ENCODE measurements at regions not wholly inside any gene's neighbourhood (a gene's known extent, or its start where the extent isn't known, plus 50 kb on each side); places are given as distances from the start of the nearest gene placed in this dataset.

GRCh38 chr10:8511026-8511425 lies 456.5 kb downstream of the GATA3 start:
- Histone ChIP-seq H3K27ac (no peak overlapping the region), H3K27me3 (peaks cover 0 to 4% (median 0%) of the 10 kb centered on the region in 4 donors), H3K4me1 (no peaks in the 10 kb centered on the region), H3K9me3 (no peaks in the 10 kb centered on the region), H3K36me3 (no peaks in the 10 kb centered on the region), H3K4me3 (no peak overlapping the region)
- ATAC-seq = no peak
- intact Hi-C loops (cut with DNase I) = no loop called here
- WGBS, 2 donors = 34 to 36% methylated on average over 4 of the region's 4 CpGs
- no peak for FAIRE-seq
- TF ChIP-seq CTCF (IDR thresholded peaks at IDR 0.05) = no peak
- DNase-seq = no peak

GRCh38 chr10:8513155-8514147 lies 459.0 kb downstream of the GATA3 start:
- no peak for FAIRE-seq
- Histone ChIP-seq H3K4me3 (no peak overlapping the region), H3K4me1 (no peaks in the 10 kb centered on the region), H3K36me3 (no peaks in the 10 kb centered on the region), H3K27me3 (no peaks in the 10 kb centered on the region), H3K27ac (no peak overlapping the region), H3K9me3 (no peaks in the 10 kb centered on the region)
- no peak for ATAC-seq
- intact Hi-C loops (cut with DNase I) = no loop called here
- DNase-seq = peak in 1 of 6 donors; percentile 57
- no peak for TF ChIP-seq CTCF (IDR thresholded peaks at IDR 0.05)
- WGBS, 2 donors = 79 to 80% methylated on average over 41 of the region's 41 CpGs

GRCh38 chr10:8520382-8520781 lies 465.9 kb downstream of the GATA3 start:
- H3K27ac ChIP-seq = no peak overlapping the region
- ATAC-seq = no peak
- 58 to 62% methylated on average over 2 of the region's 2 CpGs for WGBS, 2 donors
- H3K27me3 ChIP-seq = no peaks in the 10 kb centered on the region
- H3K4me3 ChIP-seq = no peak overlapping the region
- no peaks in the 10 kb centered on the region for H3K4me1 ChIP-seq
- DNase-seq = no peak
- intact Hi-C loops (cut with DNase I) = no loop called here
- FAIRE-seq = no peak
- no peak for TF ChIP-seq CTCF (IDR thresholded peaks at IDR 0.05)
- no peaks in the 10 kb centered on the region for H3K36me3 ChIP-seq
- H3K9me3 ChIP-seq = no peaks in the 10 kb centered on the region

- Histone ChIP-seq H3K36me3 (no peaks in the 10 kb centered on the region), H3K27me3 (no peaks in the 10 kb centered on the region), H3K4me1 (no peaks in the 10 kb centered on the region), H3K27ac (no peak overlapping the region), H3K4me3 (no peak overlapping the region), H3K9me3 (no peaks in the 10 kb centered on the region)
- no peak for FAIRE-seq
- no peak for TF ChIP-seq CTCF (IDR thresholded peaks at IDR 0.05)
- ATAC-seq = no peak
- DNase-seq = no peak
- intact Hi-C loops (cut with DNase I) = no loop called here
- 67 to 85% methylated on average over 3 of the region's 3 CpGs for WGBS, 2 donors
Observed at GRCh38 chr10:8527773-8528172, 473.3 kb downstream of the GATA3 start.

- intact Hi-C loops (cut with DNase I) = no loop called here
- no peaks in the 10 kb centered on the region for H3K9me3 ChIP-seq
- WGBS, 2 donors = 65 to 77% methylated on average over 8 of the region's 8 CpGs
- DNase-seq = no peak
- no peak overlapping the region for H3K4me3 ChIP-seq
- H3K36me3 ChIP-seq = no peaks in the 10 kb centered on the region
- ATAC-seq = no peak
- FAIRE-seq = no peak
- H3K4me1 ChIP-seq = no peaks in the 10 kb centered on the region
- no peak for TF ChIP-seq CTCF (IDR thresholded peaks at IDR 0.05)
- no peak overlapping the region for H3K27ac ChIP-seq
- H3K27me3 ChIP-seq = no peaks in the 10 kb centered on the region
Observed at GRCh38 chr10:8531116-8531515, 476.6 kb downstream of the GATA3 start.
